A549 (cell line): ENCODE measurements at regions not wholly inside any gene's neighbourhood (a gene's known extent, or its start where the extent isn't known, plus 50 kb on each side); places are given as distances from the start of the nearest gene placed in this dataset.

Experiments used
- CEBPB ChIP-seq, 2 experiments: fragments of >200 bp in 1 of 2; sonication (Bioruptor Twin) in 1 of 2; formaldehyde crosslinking in 1 of 2; IDR thresholded peaks; 2 replicates each; pipeline ENCODE4 v1.6.1; 2012 to 2016
- EHMT2 ChIP-seq: fragments of 200-600 bp; sonication (generic); IDR thresholded peaks from 2 replicates; pipeline ENCODE4 v1.6.1; 2016; ENCODE audit warnings: antibody characterized with exemption, low read depth, mild to moderate bottlenecking, moderate library complexity
- EP300 ChIP-seq, 2 experiments: fragments of >200 bp; sonication (Bioruptor Twin); formaldehyde crosslinking; IDR thresholded peaks; 2 replicates in 1 of 2; 3 replicates in 1 of 2; pipeline ENCODE4 v1.6.1; 2016 to 2017
- ESRRA ChIP-seq: fragments of 150-350 bp; IDR thresholded peaks from 2 replicates; pipeline ENCODE4 v1.6.1; 2014; ENCODE audit warnings: mild to moderate bottlenecking, low read length, borderline replicate concordance
- FOSL2 ChIP-seq, 2 experiments: fragments of 450-650 bp in 1 of 2; fragments of >200 bp in 1 of 2; sonication (Bioruptor Twin) in 1 of 2; formaldehyde crosslinking; IDR thresholded peaks; 2 replicates each; pipeline versions ENCODE4 v1.5.0 to v1.6.1; 2016 to 2020; ENCODE audit warnings: mild to moderate bottlenecking in 1 of 2, moderate library complexity in 1 of 2
- HDAC2 ChIP-seq: fragments of 200-600 bp; sonication (generic); IDR thresholded peaks from 2 replicates; pipeline ENCODE4 v1.6.1; 2016
- JUN ChIP-seq, 2 experiments: fragments of >200 bp; sonication (Bioruptor Twin); formaldehyde crosslinking; IDR thresholded peaks; 2 replicates in 1 of 2; 3 replicates in 1 of 2; pipeline ENCODE4 v1.6.1; 2016 to 2017
- MAZ ChIP-seq: fragments of 150-350 bp; IDR thresholded peaks from 2 replicates; pipeline ENCODE4 v1.6.1; 2014; ENCODE audit warnings: antibody characterized with exemption, low read depth, low read length, borderline replicate concordance
- PHF8 ChIP-seq: fragments of 200-600 bp; sonication (generic); IDR thresholded peaks from 2 replicates; pipeline ENCODE4 v1.6.1; 2016; ENCODE audit warnings: low read depth, mild to moderate bottlenecking, antibody characterized with exemption, moderate library complexity, borderline replicate concordance
- POLR2A ChIP-seq: IDR thresholded peaks from 2 replicates; pipeline ENCODE4 v1.6.1; 2012; ENCODE audit warnings: mild to moderate bottlenecking, low read length
- SMC3 ChIP-seq: fragments of >200 bp; sonication (Bioruptor Twin); formaldehyde crosslinking; IDR thresholded peaks from 3 replicates; pipeline ENCODE4 v1.6.1; 2018; ENCODE audit warnings: inconsistent platforms
- TF ChIP-seq, protein P1 (sequence below): fragments of >200 bp; sonication (Bioruptor Twin); formaldehyde crosslinking; IDR thresholded peaks from 3 replicates; pipeline ENCODE4 v1.5.1; 2016
- TF ChIP-seq, protein P2 (sequence below): fragments of 200-600 bp; sonication (generic); IDR thresholded peaks from 2 replicates; pipeline ENCODE4 v1.6.1; 2016; ENCODE audit warnings: antibody characterized with exemption, mild to moderate bottlenecking, moderate library complexity
- TF ChIP-seq, protein P3 (sequence below): fragments of 450-650 bp; IDR thresholded peaks from 2 replicates; pipeline ENCODE4 v1.6.1; 2014; ENCODE audit warnings: antibody characterized with exemption

- TF ChIP-seq, protein P1, sequence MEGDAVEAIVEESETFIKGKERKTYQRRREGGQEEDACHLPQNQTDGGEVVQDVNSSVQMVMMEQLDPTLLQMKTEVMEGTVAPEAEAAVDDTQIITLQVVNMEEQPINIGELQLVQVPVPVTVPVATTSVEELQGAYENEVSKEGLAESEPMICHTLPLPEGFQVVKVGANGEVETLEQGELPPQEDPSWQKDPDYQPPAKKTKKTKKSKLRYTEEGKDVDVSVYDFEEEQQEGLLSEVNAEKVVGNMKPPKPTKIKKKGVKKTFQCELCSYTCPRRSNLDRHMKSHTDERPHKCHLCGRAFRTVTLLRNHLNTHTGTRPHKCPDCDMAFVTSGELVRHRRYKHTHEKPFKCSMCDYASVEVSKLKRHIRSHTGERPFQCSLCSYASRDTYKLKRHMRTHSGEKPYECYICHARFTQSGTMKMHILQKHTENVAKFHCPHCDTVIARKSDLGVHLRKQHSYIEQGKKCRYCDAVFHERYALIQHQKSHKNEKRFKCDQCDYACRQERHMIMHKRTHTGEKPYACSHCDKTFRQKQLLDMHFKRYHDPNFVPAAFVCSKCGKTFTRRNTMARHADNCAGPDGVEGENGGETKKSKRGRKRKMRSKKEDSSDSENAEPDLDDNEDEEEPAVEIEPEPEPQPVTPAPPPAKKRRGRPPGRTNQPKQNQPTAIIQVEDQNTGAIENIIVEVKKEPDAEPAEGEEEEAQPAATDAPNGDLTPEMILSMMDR = no peak
- TF ChIP-seq, protein P2, sequence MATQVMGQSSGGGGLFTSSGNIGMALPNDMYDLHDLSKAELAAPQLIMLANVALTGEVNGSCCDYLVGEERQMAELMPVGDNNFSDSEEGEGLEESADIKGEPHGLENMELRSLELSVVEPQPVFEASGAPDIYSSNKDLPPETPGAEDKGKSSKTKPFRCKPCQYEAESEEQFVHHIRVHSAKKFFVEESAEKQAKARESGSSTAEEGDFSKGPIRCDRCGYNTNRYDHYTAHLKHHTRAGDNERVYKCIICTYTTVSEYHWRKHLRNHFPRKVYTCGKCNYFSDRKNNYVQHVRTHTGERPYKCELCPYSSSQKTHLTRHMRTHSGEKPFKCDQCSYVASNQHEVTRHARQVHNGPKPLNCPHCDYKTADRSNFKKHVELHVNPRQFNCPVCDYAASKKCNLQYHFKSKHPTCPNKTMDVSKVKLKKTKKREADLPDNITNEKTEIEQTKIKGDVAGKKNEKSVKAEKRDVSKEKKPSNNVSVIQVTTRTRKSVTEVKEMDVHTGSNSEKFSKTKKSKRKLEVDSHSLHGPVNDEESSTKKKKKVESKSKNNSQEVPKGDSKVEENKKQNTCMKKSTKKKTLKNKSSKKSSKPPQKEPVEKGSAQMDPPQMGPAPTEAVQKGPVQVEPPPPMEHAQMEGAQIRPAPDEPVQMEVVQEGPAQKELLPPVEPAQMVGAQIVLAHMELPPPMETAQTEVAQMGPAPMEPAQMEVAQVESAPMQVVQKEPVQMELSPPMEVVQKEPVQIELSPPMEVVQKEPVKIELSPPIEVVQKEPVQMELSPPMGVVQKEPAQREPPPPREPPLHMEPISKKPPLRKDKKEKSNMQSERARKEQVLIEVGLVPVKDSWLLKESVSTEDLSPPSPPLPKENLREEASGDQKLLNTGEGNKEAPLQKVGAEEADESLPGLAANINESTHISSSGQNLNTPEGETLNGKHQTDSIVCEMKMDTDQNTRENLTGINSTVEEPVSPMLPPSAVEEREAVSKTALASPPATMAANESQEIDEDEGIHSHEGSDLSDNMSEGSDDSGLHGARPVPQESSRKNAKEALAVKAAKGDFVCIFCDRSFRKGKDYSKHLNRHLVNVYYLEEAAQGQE = no peak
- TF ChIP-seq PHF8 = no peak
- no peak for TF ChIP-seq HDAC2
- no peak for TF ChIP-seq EP300 (IDR thresholded peaks at IDR 0.05)
- no peak for TF ChIP-seq POLR2A
- no peak for TF ChIP-seq EHMT2
- TF ChIP-seq FOSL2 (IDR thresholded peaks at IDR 0.05) = no peak
- no peak for TF ChIP-seq FOSL2 (CRISPR knock-in tag; IDR thresholded peaks at IDR 0.05)
- TF ChIP-seq, protein P3, sequence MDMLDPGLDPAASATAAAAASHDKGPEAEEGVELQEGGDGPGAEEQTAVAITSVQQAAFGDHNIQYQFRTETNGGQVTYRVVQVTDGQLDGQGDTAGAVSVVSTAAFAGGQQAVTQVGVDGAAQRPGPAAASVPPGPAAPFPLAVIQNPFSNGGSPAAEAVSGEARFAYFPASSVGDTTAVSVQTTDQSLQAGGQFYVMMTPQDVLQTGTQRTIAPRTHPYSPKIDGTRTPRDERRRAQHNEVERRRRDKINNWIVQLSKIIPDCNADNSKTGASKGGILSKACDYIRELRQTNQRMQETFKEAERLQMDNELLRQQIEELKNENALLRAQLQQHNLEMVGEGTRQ = no peak
- no peak for TF ChIP-seq SMC3
- TF ChIP-seq MAZ = no peak
- TF ChIP-seq JUN (IDR thresholded peaks at IDR 0.05) = no peak
- TF ChIP-seq ESRRA = no peak
- no peak for TF ChIP-seq CEBPB (IDR thresholded peaks at IDR 0.05)
These were observed 77.0 kb upstream of the DPH5 start for GRCh38 chr1:101102426-101103156.
